HEK293T (cell line): ENCODE measurements at regions not wholly inside any gene's neighbourhood (a gene's known extent, or its start where the extent isn't known, plus 50 kb on each side); places are given as distances from the start of the nearest gene placed in this dataset.

Experiments
- ELF4 ChIP-seq: fragments of 450-650 bp; IDR thresholded peaks from 2 replicates; pipeline ENCODE4 v1.6.1; 2017; ENCODE audit warnings: antibody characterized with exemption
- FOXA1 ChIP-seq: fragments of 450-650 bp; IDR thresholded peaks from 2 replicates; pipeline ENCODE4 v1.6.1; 2016; ENCODE audit warnings: mild to moderate bottlenecking
- HDGF ChIP-seq: fragments of 450-650 bp; IDR thresholded peaks from 2 replicates; pipeline ENCODE4 v1.6.1; 2017; ENCODE audit warnings: antibody characterized with exemption, borderline replicate concordance
- LEF1 ChIP-seq: fragments of 450-650 bp; IDR thresholded peaks from 2 replicates; pipeline ENCODE4 v1.6.1; 2017; ENCODE audit warnings: mild to moderate bottlenecking, borderline replicate concordance
- SP1 ChIP-seq: fragments of 450-650 bp; IDR thresholded peaks from 2 replicates; pipeline ENCODE4 v1.6.1; 2017
- SUZ12 ChIP-seq: fragments of 450-650 bp; IDR thresholded peaks from 2 replicates; pipeline ENCODE4 v1.6.1; 2016; ENCODE audit warnings: mild to moderate bottlenecking
- TARDBP ChIP-seq: fragments of 450-650 bp; IDR thresholded peaks from 2 replicates; pipeline ENCODE4 v1.6.1; 2016

DNA sequence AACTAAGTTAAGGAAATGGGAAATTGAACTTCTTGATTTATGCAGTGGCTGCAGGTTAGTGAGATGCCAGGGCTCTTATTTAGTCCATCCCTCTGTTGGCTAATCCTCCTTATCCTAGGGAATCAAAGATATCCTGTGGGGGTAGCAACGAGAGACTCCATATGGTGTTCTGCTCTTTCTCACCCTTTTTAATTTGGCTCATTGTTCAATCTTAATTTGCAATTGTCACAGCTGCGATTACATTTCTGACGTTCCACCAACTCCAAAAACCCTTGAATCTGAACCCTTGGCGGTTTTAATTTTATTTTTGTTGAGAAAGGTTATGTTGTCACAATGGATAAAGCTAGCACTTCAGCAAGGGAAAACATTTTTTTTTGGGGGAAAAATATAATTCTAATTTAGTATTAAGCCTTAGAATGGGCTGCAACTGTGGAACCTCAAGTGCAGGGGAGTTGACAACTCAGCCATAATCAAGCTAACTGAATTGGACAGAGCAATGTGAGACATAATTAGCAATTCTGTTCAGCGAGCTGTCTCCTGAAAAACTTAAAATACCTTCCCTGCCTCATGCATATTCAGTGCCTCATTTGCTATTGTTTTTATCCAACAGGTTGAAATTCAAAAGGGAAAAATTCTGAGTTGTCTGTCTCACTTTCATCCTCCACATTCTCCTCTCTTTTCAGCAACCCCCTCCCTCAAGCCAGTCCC, 91.3 kb downstream of the MAT2B start:
- TF ChIP-seq FOXA1 = no peak
- no peak for TF ChIP-seq ELF4
- TF ChIP-seq SP1 = no peak
- TF ChIP-seq SUZ12 = no peak
- no peak for TF ChIP-seq TARDBP
- TF ChIP-seq HDGF = no peak
- TF ChIP-seq LEF1 = no peak
